SK-N-SH (cell line): ENCODE measurements at regions not wholly inside any gene's neighbourhood (a gene's known extent, or its start where the extent isn't known, plus 50 kb on each side); places are given as distances from the start of the nearest gene placed in this dataset.

ENCODE experiments used
- CTCF ChIA-PET: fragments of 300-600, 350-600 bp; formaldehyde crosslinking; extraction: SDS; loops from one replicate; lab custom pipeline; 2021; lab: Yijun Ruan, JAX
- POLR2A ChIA-PET: fragments of 350-600 bp; sonication (Branson Sonifier 250); formaldehyde crosslinking; extraction: SDS; loops from one replicate; lab custom pipeline; 2020; ENCODE audit warnings: antibody characterized with exemption, inconsistent platforms; lab: Yijun Ruan, JAX
- DNase-seq: peaks from one replicate; pipeline ENCODE4 v3.0.0; 2012
- H2AFZ ChIP-seq: fragments of 200-600 bp; sonication (generic); 2 replicates; pipeline ENCODE4 v1.8.1; 2016; ENCODE audit warnings: antibody characterized with exemption, mild to moderate bottlenecking, low read depth
- H3F3A ChIP-seq: fragments of 200-600 bp; sonication (generic); replicated peaks from 2 replicates; pipeline ENCODE3; 2016; ENCODE audit warnings: antibody characterized with exemption, mild to moderate bottlenecking; ENCODE audit not compliant: insufficient read depth
- H3K27ac ChIP-seq, 2 experiments: fragments of 200-500 bp in 1 of 2; fragments of 200-600 bp in 1 of 2; sonication (Bioruptor generic) in 1 of 2; sonication (generic), shearing (Covaris generic) in 1 of 2; 2 replicates each; pipeline versions ENCODE4 v1.5.1 to v1.6.1; 2014 to 2016; ENCODE audit warnings: low read depth in 2 of 2, inconsistent platforms in 1 of 2, low read length in 1 of 2, mild to moderate bottlenecking in 1 of 2, mixed read lengths in 1 of 2
- H3K27me3 ChIP-seq: fragments of 200-600 bp; sonication (generic), shearing (Covaris generic); 2 replicates; pipeline ENCODE4 v1.6.1; 2016; ENCODE audit warnings: mixed run types; ENCODE audit not compliant: insufficient read depth
- H3K36me3 ChIP-seq, 2 experiments: fragments of 200-500 bp in 1 of 2; fragments of 200-600 bp in 1 of 2; sonication (Bioruptor generic) in 1 of 2; sonication (generic) in 1 of 2; replicated peaks in 1 of 2; 2 replicates each; pipeline versions ENCODE3 to v1.5.1; 2014 to 2016; ENCODE audit warnings: low read length in 1 of 2, mild to moderate bottlenecking in 1 of 2; ENCODE audit not compliant: insufficient read depth in 2 of 2, control insufficient read depth in 1 of 2
- H3K4me1 ChIP-seq, 2 experiments: fragments of 200-500 bp in 1 of 2; fragments of 200-600 bp in 1 of 2; sonication (Bioruptor generic) in 1 of 2; sonication (generic), shearing (Covaris generic) in 1 of 2; 2 replicates each; pipeline versions ENCODE4 v1.5.1 to v1.6.1; 2014 to 2016; ENCODE audit warnings: low read depth in 1 of 2, low read length in 1 of 2, mixed run types in 1 of 2; ENCODE audit not compliant: insufficient read depth in 2 of 2, control insufficient read depth in 1 of 2
- H3K4me2 ChIP-seq: fragments of 200-600 bp; sonication (generic), shearing (Covaris generic); 2 replicates; pipeline ENCODE4 v1.6.1; 2017; ENCODE audit warnings: mixed run types
- H3K4me3 ChIP-seq, 2 experiments: fragments of 200-500 bp in 1 of 2; fragments of 200-600 bp in 1 of 2; sonication (Bioruptor generic) in 1 of 2; sonication (generic), shearing (Covaris generic) in 1 of 2; 2 replicates each; pipeline versions ENCODE4 v1.5.1 to v1.8.1; 2014 to 2016; ENCODE audit warnings: low read depth in 2 of 2, inconsistent platforms in 1 of 2, low read length in 1 of 2, mild to moderate bottlenecking in 1 of 2, mixed read lengths in 1 of 2, moderate library complexity in 1 of 2
- H3K79me2 ChIP-seq: fragments of 200-600 bp; sonication (generic); 2 replicates; pipeline ENCODE4 v1.8.1; 2017; ENCODE audit warnings: mild to moderate bottlenecking; ENCODE audit not compliant: insufficient read depth
- H3K9ac ChIP-seq: fragments of 200-600 bp; sonication (generic); 2 replicates; pipeline ENCODE4 v1.6.1; 2017; ENCODE audit warnings: mixed run types
- H3K9me2 ChIP-seq: fragments of 200-600 bp; sonication (generic); 2 replicates; pipeline ENCODE4 v1.6.1; 2017; ENCODE audit warnings: mixed run types
- H3K9me3 ChIP-seq: fragments of 200-600 bp; sonication (generic); 2 replicates; pipeline ENCODE4 v1.6.1; 2017; ENCODE audit warnings: mixed run types, mild to moderate bottlenecking, moderate library complexity
- H4K20me1 ChIP-seq: fragments of 200-600 bp; sonication (generic); 2 replicates; pipeline ENCODE4 v1.6.1; 2017; ENCODE audit warnings: mild to moderate bottlenecking, mixed run types; ENCODE audit not compliant: insufficient read depth
- CHD2 ChIP-seq: fragments of 150-350 bp; IDR thresholded peaks from 2 replicates; pipeline ENCODE4 v1.6.1; 2018; ENCODE audit warnings: low read length; ENCODE audit not compliant: partially characterized antibody
- EZH2phosphoT487 ChIP-seq: fragments of 200-600 bp; sonication (generic); IDR thresholded peaks from 2 replicates; pipeline ENCODE4 v1.6.1; 2017; ENCODE audit warnings: low read depth, mixed run types, mild to moderate bottlenecking, antibody characterized with exemption, moderate library complexity, borderline replicate concordance
- GABPA ChIP-seq: IDR thresholded peaks from 2 replicates; pipeline ENCODE4 v1.4.0; 2012; ENCODE audit warnings: low read depth, mild to moderate bottlenecking
- IRF3 ChIP-seq: fragments of 150-350 bp; IDR thresholded peaks from 2 replicates; pipeline ENCODE4 v1.6.1; 2016; ENCODE audit warnings: mild to moderate bottlenecking, low read depth, low read length
- MEF2A ChIP-seq: IDR thresholded peaks from 2 replicates; pipeline ENCODE4 v1.4.0; 2012; ENCODE audit warnings: low read depth, borderline replicate concordance
- MXI1 ChIP-seq: IDR thresholded peaks from 2 replicates; pipeline ENCODE4 v1.6.1; 2012; ENCODE audit warnings: mild to moderate bottlenecking, low read depth, low read length, improper control_type of control experiment
- PBX3 ChIP-seq: IDR thresholded peaks from 2 replicates; pipeline ENCODE4; 2012
- RAD21 ChIP-seq: IDR thresholded peaks from 2 replicates; pipeline ENCODE4 v1.6.1; 2012; ENCODE audit warnings: mild to moderate bottlenecking, low read length
- RCOR1 ChIP-seq: fragments of 150-350 bp; IDR thresholded peaks from 2 replicates; pipeline ENCODE4 v1.6.1; 2017; ENCODE audit warnings: antibody characterized with exemption, low read length
- SMC3 ChIP-seq: IDR thresholded peaks from 2 replicates; pipeline ENCODE4 v1.6.1; 2012; ENCODE audit warnings: low read depth, low read length, improper control_type of control experiment
- USF1 ChIP-seq: IDR thresholded peaks from 2 replicates; pipeline ENCODE4 v1.4.0; 2012; ENCODE audit warnings: low read depth, borderline replicate concordance
- YY1 ChIP-seq: IDR thresholded peaks from 2 replicates; pipeline ENCODE4 v1.4.0; 2012; ENCODE audit warnings: low read depth, mild to moderate bottlenecking
- ZBTB33 ChIP-seq: IDR thresholded peaks from 2 replicates; pipeline ENCODE4 v1.4.0; 2012; ENCODE audit warnings: low read depth, borderline replicate concordance
- WGBS: methylation state at CpG from one replicate; pipeline ENCODE4 v1.1.6; 2017; ENCODE audit warnings: low lambda C conversion rate; 5-methylcytosine and 5-hydroxymethylcytosine counted together
- TF ChIP-seq, protein P1 (sequence below): IDR thresholded peaks from 2 replicates; pipeline ENCODE4 v1.4.0; 2012; ENCODE audit warnings: low read depth

DNA sequence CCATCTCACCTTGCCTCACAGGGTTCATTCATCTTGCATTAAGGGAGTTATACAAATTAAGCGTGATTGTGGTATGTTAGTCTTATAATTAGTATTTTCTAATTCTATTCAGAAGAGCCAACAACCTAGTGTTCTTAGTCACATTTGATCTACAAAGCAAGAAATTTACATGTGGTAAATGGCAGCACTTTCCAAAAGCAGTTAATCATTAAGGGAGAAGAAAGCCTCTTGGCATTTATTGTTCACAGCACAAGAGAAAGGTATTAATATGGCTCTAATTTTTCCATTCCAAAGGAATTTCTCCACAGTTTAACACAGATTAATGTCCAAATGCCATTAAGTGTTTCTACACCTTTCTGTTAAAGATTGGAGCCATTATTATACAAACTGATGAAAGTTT is 1077.1 kb downstream of the ZPLD1 start:
- DNase-seq = no peak
- no peaks in the 10 kb centered on the region for H3F3A ChIP-seq
- CTCF ChIA-PET = no interaction called here
- no peak overlapping the region for H3K4me3 ChIP-seq
- H3K36me3 ChIP-seq = no peaks in the 10 kb centered on the region
- H3K4me1 ChIP-seq = no peaks in the 10 kb centered on the region; a peak in 1 of 4 replicates
- H3K27ac ChIP-seq = no peak overlapping the region
- H3K9me3 ChIP-seq = no peaks in the 10 kb centered on the region
- no peak overlapping the region for H3K9ac ChIP-seq
- no peaks in the 10 kb centered on the region; the same call in 1 of the 2 replicates for H3K9me2 ChIP-seq
- H3K79me2 ChIP-seq = no peaks in the 10 kb centered on the region
- H4K20me1 ChIP-seq = no peaks in the 10 kb centered on the region
- TF ChIP-seq PBX3 = no peak
- no peak overlapping the region for H2AFZ ChIP-seq
- POLR2A ChIA-PET = no interaction called here
- no peaks in the 10 kb centered on the region for H3K27me3 ChIP-seq
- no peak overlapping the region for H3K4me2 ChIP-seq
- 76% methylated on average over 1 of the region's 1 CpG for WGBS

DNA sequence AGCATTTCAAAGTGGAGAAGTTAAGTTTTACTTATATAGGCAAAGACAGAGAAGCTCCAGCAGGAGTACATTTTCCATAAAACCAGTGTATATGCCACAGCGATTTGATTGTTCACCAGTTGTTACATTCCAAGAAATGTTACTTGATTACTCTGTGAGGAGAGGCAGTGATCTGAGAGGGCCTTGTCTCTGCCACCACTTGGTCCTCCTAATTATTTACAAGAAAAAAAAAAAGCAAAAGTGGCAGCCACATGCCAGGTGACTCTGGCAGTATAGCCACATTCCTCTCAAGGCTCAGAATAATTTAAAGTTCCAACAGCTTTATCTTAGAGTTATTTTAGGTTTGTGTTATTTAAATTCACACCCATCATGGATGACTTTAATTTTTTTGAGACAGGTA is 1077.8 kb downstream of the ZPLD1 start:
- POLR2A ChIA-PET = no interaction called here
- H3K27me3 ChIP-seq = no peaks in the 10 kb centered on the region
- TF ChIP-seq RAD21 = no peak
- TF ChIP-seq GABPA = no peak
- TF ChIP-seq EZH2phosphoT487 = no peak
- no peak for TF ChIP-seq YY1
- TF ChIP-seq IRF3 = no peak
- TF ChIP-seq SMC3 = no peak
- TF ChIP-seq, protein P1, sequence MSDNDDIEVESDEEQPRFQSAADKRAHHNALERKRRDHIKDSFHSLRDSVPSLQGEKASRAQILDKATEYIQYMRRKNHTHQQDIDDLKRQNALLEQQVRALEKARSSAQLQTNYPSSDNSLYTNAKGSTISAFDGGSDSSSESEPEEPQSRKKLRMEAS = no peak
- no peak for TF ChIP-seq USF1
- TF ChIP-seq MEF2A = no peak
- TF ChIP-seq RCOR1 = no peak
- no peak for TF ChIP-seq ZBTB33
- no peak for TF ChIP-seq MXI1
- TF ChIP-seq CHD2 = no peak
- TF ChIP-seq, all 33 proteins: peak for 0
- Histone ChIP-seq H3K4me3 (no peak overlapping the region), H3F3A (no peaks in the 10 kb centered on the region), H4K20me1 (no peaks in the 10 kb centered on the region), H3K36me3 (no peaks in the 10 kb centered on the region), H3K9me3 (no peaks in the 10 kb centered on the region), H3K9ac (no peak overlapping the region), H3K79me2 (no peaks in the 10 kb centered on the region), H3K4me1 (no peaks in the 10 kb centered on the region; a peak in 1 of 4 replicates), H3K9me2 (no peaks in the 10 kb centered on the region; the same call in 1 of the 2 replicates), H3K27ac (no peak overlapping the region), H3K4me2 (no peak overlapping the region), H2AFZ (no peak overlapping the region)
- 70% methylated on average over 1 of the region's 1 CpG for WGBS
- DNase-seq = no peak
- CTCF ChIA-PET = no interaction called here
